ENCODE measurements at regions not wholly inside any gene's neighbourhood (a gene's known extent, or its start where the extent isn't known, plus 50 kb on each side); places are given as distances from the start of the nearest gene placed in this dataset.

GRCh38 chr16:48084826-48085225 lies 71.0 kb downstream of the ABCC12 start:
- TF ChIP-seq CTCF (IDR thresholded peaks at IDR 0.05; ENCODE audit: low read depth, low read length): no peak
- no peak overlapping the region for H3K4me3 ChIP-seq (ENCODE audit: low read depth, low read length)
- in situ Hi-C loops (cut with HindIII; ENCODE audit: low sequenced_read_pairs): no loop called here
- no peak for DNase-seq (ENCODE audit: low read depth, low spot score)

- in situ Hi-C loops (cut with HindIII; ENCODE audit: low sequenced_read_pairs): no loop called here
- no peak for TF ChIP-seq CTCF (IDR thresholded peaks at IDR 0.05; ENCODE audit: low read depth, low read length)
- DNase-seq (ENCODE audit: low read depth, low spot score): peak; percentile 88
- H3K4me3 ChIP-seq (ENCODE audit: low read depth, low read length): no peak overlapping the region
Observed at GRCh38 chr16:48082516-48082915, 73.3 kb downstream of the ABCC12 start.

GRCh38 chr16:48081656-48082055 lies 74.1 kb downstream of the ABCC12 start:
- H3K4me3 ChIP-seq (ENCODE audit: low read depth, low read length): no peak overlapping the region
- in situ Hi-C loops (cut with HindIII; ENCODE audit: low sequenced_read_pairs): no loop called here
- peak; percentile 91 for DNase-seq (ENCODE audit: low read depth, low spot score)
- no peak for TF ChIP-seq CTCF (IDR thresholded peaks at IDR 0.05; ENCODE audit: low read depth, low read length)

- in situ Hi-C loops (cut with HindIII; ENCODE audit: low sequenced_read_pairs): no loop called here
- DNase-seq (ENCODE audit: low read depth, low spot score): peak; percentile 76
- no peak overlapping the region for H3K4me3 ChIP-seq (ENCODE audit: low read depth, low read length)
- no peak for TF ChIP-seq CTCF (IDR thresholded peaks at IDR 0.05; ENCODE audit: low read depth, low read length)
Observed at GRCh38 chr16:48076455-48077012, 79.3 kb downstream of the ABCC12 start.

- H3K4me3 ChIP-seq (ENCODE audit: low read depth, low read length): no peak overlapping the region
- in situ Hi-C loops (cut with HindIII; ENCODE audit: low sequenced_read_pairs): no loop called here
- DNase-seq (ENCODE audit: low read depth, low spot score): peak; percentile 86
- no peak for TF ChIP-seq CTCF (IDR thresholded peaks at IDR 0.05; ENCODE audit: low read depth, low read length)
Observed at GRCh38 chr16:48075398-48075797, 80.4 kb downstream of the ABCC12 start.

GRCh38 chr16:48067388-48067787 lies 88.4 kb downstream of the ABCC12 start:
- in situ Hi-C loops (cut with HindIII; ENCODE audit: low sequenced_read_pairs): no loop called here
- no peak overlapping the region for H3K4me3 ChIP-seq (ENCODE audit: low read depth, low read length)
- no peak for DNase-seq (ENCODE audit: low read depth, low spot score)
- TF ChIP-seq CTCF (IDR thresholded peaks at IDR 0.05; ENCODE audit: low read depth, low read length): no peak

- H3K4me3 ChIP-seq (ENCODE audit: low read depth, low read length): no peak overlapping the region
- DNase-seq (ENCODE audit: low read depth, low spot score): no peak
- no peak for TF ChIP-seq CTCF (IDR thresholded peaks at IDR 0.05; ENCODE audit: low read depth, low read length)
- in situ Hi-C loops (cut with HindIII; ENCODE audit: low sequenced_read_pairs): no loop called here
Observed at GRCh38 chr16:48064971-48065370, 90.8 kb downstream of the ABCC12 start.

Data from astrocyte of the spinal cord (primary cell).